Right renal cortex interstitium (tissue), 3 donors: ENCODE measurements at regions not wholly inside any gene's neighbourhood (a gene's known extent, or its start where the extent isn't known, plus 50 kb on each side); places are given as distances from the start of the nearest gene placed in this dataset.
"Not testable (repeated sequence)": the region's sequence is repeated elsewhere in the genome, so short reads cannot be mapped to it uniquely, and the experiment has no call there.

Experiments
- DNase-seq, 3 donors: peaks; one replicate each; pipeline ENCODE4 v3.0.0-alpha.2; 2013; ENCODE audit warnings: low read depth in 3 of 3, low spot score in 2 of 3

- no peak for DNase-seq
These were observed 306.5 kb upstream of the SPTLC3 start for GRCh38 chr20:12702312-12702711.

- no peak for DNase-seq
These were observed 293.4 kb upstream of the SPTLC3 start for GRCh38 chr20:12715371-12715770.

GRCh38 chr20:12715991-12716680 is 292.6 kb upstream of the SPTLC3 start:
- DNase-seq: no peak

- no peak for DNase-seq
These were observed 291.7 kb upstream of the SPTLC3 start for GRCh38 chr20:12717061-12717460.

- DNase-seq: no peak
These were observed 290.2 kb upstream of the SPTLC3 start for GRCh38 chr20:12718619-12719018.

GRCh38 chr20:12721636-12722035 is 287.1 kb upstream of the SPTLC3 start:
- DNase-seq: no peak

GRCh38 chr20:12722091-12722490 is 286.7 kb upstream of the SPTLC3 start:
- DNase-seq: peak in 1 of 3 donors; percentile 15

- no peak for DNase-seq
These were observed 285.0 kb upstream of the SPTLC3 start for GRCh38 chr20:12723811-12724210.

GRCh38 chr20:12728782-12729181 is 280.0 kb upstream of the SPTLC3 start:
- no peak for DNase-seq

- no peak for DNase-seq
These were observed 279.4 kb upstream of the SPTLC3 start for GRCh38 chr20:12729326-12729725.

GRCh38 chr20:12733811-12734210 is 275.0 kb upstream of the SPTLC3 start:
- DNase-seq: peak in 1 of 3 donors; percentile 1

- DNase-seq: no peak
These were observed 271.3 kb upstream of the SPTLC3 start for GRCh38 chr20:12737497-12737896.

GRCh38 chr20:12737900-12738299 is 270.9 kb upstream of the SPTLC3 start:
- DNase-seq: no peak

- no peak for DNase-seq
These were observed 268.1 kb upstream of the SPTLC3 start for GRCh38 chr20:12740647-12741046.

- no peak for DNase-seq
These were observed 264.7 kb upstream of the SPTLC3 start for GRCh38 chr20:12744037-12744436.

- no peak for DNase-seq
These were observed 260.3 kb upstream of the SPTLC3 start for GRCh38 chr20:12748359-12748994.

- no peak for DNase-seq
These were observed 258.6 kb upstream of the SPTLC3 start for GRCh38 chr20:12750221-12750620.

GRCh38 chr20:12752900-12753693 is 255.7 kb upstream of the SPTLC3 start:
- DNase-seq: not testable (repeated sequence)

GRCh38 chr20:12753742-12754141 is 255.0 kb upstream of the SPTLC3 start:
- not testable (repeated sequence) for DNase-seq

- DNase-seq: not testable (repeated sequence)
These were observed 249.3 kb upstream of the SPTLC3 start for GRCh38 chr20:12759493-12759892.

GRCh38 chr20:12762725-12763124 is 246.0 kb upstream of the SPTLC3 start:
- DNase-seq: peak in 1 of 3 donors; percentile 24

GRCh38 chr20:12763406-12763805 is 245.4 kb upstream of the SPTLC3 start:
- no peak for DNase-seq
